ENCODE measurements at regions not wholly inside any gene's neighbourhood (a gene's known extent, or its start where the extent isn't known, plus 50 kb on each side); places are given as distances from the start of the nearest gene placed in this dataset.
A peak's percentile ranks its signal among the peaks of the same experiment; 100 is the strongest.

GRCh38 chr5:124803617-124804323 lies 57.3 kb upstream of the ZNF608 start:
- H3K9ac ChIP-seq (ENCODE audit: insufficient read depth in 1 of 2, low read length in 2 of 2), result no peak overlapping the region
- H3K9me3 ChIP-seq (ENCODE audit: control insufficient read depth in 4 of 4, insufficient read depth in 3 of 4, low read length in 3 of 4), result peaks cover 0 to under 1% (median 0%) of the 10 kb centered on the region in 4 donors
- H3K4me1 ChIP-seq (ENCODE audit: control insufficient read depth in 5 of 5, insufficient read depth in 5 of 5, low read length in 5 of 5), result peaks cover 1 to 22% (median 12%) of the 10 kb centered on the region in 5 donors
- TF ChIP-seq, protein P1, sequence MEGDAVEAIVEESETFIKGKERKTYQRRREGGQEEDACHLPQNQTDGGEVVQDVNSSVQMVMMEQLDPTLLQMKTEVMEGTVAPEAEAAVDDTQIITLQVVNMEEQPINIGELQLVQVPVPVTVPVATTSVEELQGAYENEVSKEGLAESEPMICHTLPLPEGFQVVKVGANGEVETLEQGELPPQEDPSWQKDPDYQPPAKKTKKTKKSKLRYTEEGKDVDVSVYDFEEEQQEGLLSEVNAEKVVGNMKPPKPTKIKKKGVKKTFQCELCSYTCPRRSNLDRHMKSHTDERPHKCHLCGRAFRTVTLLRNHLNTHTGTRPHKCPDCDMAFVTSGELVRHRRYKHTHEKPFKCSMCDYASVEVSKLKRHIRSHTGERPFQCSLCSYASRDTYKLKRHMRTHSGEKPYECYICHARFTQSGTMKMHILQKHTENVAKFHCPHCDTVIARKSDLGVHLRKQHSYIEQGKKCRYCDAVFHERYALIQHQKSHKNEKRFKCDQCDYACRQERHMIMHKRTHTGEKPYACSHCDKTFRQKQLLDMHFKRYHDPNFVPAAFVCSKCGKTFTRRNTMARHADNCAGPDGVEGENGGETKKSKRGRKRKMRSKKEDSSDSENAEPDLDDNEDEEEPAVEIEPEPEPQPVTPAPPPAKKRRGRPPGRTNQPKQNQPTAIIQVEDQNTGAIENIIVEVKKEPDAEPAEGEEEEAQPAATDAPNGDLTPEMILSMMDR (IDR thresholded peaks at IDR 0.05; ENCODE audit: control extremely low read depth, extremely low read depth), result no peak
- no peaks in the 10 kb centered on the region for H3K36me3 ChIP-seq (ENCODE audit: control insufficient read depth in 4 of 4, insufficient read depth in 4 of 4, low read length in 4 of 4)
- DNase-seq, result no peak
- no peak overlapping the region for H3K4me3 ChIP-seq
- H3K27me3 ChIP-seq (ENCODE audit: control insufficient read depth in 3 of 3, insufficient read depth in 3 of 3, low read length in 2 of 3), result no peaks in the 10 kb centered on the region
- 82% methylated on average over 3 of the region's 3 CpGs for WGBS, 2 donors
- ATAC-seq (ENCODE audit: insufficient read depth, low FRiP score), result no peak
- no peak overlapping the region for H3K27ac ChIP-seq (ENCODE audit: low read depth in 1 of 2, low read length in 1 of 2)

GRCh38 chr5:124806026-124806372 lies 59.6 kb upstream of the ZNF608 start:
- no peak for ATAC-seq (ENCODE audit: insufficient read depth, low FRiP score)
- Histone ChIP-seq H3K9ac (ENCODE audit: insufficient read depth in 1 of 2, low read length in 2 of 2) (no peak overlapping the region), H3K27me3 (ENCODE audit: control insufficient read depth in 3 of 3, insufficient read depth in 3 of 3, low read length in 2 of 3) (no peaks in the 10 kb centered on the region), H3K9me3 (ENCODE audit: control insufficient read depth in 4 of 4, insufficient read depth in 3 of 4, low read length in 3 of 4) (peaks cover 0 to 3% (median 0%) of the 10 kb centered on the region in 4 donors), H3K27ac (ENCODE audit: low read depth in 1 of 2, low read length in 1 of 2) (no peak overlapping the region), H3K4me3 (no peak overlapping the region), H3K36me3 (ENCODE audit: control insufficient read depth in 4 of 4, insufficient read depth in 4 of 4, low read length in 4 of 4) (no peaks in the 10 kb centered on the region), H3K4me1 (ENCODE audit: control insufficient read depth in 5 of 5, insufficient read depth in 5 of 5, low read length in 5 of 5) (peaks cover 3 to 22% (median 12%) of the 10 kb centered on the region in 5 donors)
- TF ChIP-seq, protein P1 (IDR thresholded peaks at IDR 0.05; ENCODE audit: control extremely low read depth, extremely low read depth), result no peak
- DNase-seq, result no peak
- WGBS, 2 donors, result 80 to 96% methylated on average over 1 of the region's 1 CpG

DNA sequence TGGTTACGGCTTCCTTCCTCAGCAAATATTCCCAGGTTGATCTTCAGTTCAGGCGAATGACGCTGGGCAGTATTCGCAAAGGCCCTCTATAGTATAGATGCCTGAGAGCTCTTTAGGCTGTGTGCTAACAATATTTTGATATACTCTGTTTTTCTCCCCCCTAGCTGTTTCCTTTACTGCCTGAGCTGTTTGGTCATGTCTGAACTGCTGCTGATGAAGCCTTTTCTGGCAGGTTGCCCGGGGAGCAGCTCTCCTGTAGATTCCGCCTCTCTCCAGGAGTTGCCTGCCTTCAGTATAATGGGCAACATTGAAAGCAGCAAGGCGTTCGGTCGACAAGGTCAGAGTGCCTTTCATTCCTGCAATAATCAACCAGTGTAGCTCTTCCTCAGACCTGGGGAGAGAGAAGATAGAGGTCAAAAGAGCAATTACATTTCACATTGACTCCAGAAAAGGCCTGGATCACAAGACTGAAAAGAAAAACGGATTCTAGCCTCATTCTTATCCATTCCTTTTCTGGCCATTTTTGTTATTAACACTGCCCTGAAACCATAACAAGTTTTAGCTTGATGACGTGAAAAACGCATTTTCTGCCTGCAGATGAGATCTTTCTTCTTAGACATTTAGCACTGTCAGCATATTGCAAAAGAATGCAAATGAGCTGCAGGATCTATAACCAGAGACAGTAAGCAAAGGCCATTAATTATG lies 60.1 kb upstream of the ZNF608 start:
- DNase-seq (peak; percentile 88 to 94 (median 90)), ATAC-seq (ENCODE audit: insufficient read depth, low FRiP score) (peak; percentile 62)
- H3K4me3 ChIP-seq, result no peak overlapping the region
- H3K9me3 ChIP-seq (ENCODE audit: control insufficient read depth in 4 of 4, insufficient read depth in 3 of 4, low read length in 3 of 4), result peaks cover 0 to 5% (median 0%) of the 10 kb centered on the region in 4 donors
- H3K36me3 ChIP-seq (ENCODE audit: control insufficient read depth in 4 of 4, insufficient read depth in 4 of 4, low read length in 4 of 4), result no peaks in the 10 kb centered on the region
- no peak overlapping the region for H3K27ac ChIP-seq (ENCODE audit: low read depth in 1 of 2, low read length in 1 of 2)
- H3K27me3 ChIP-seq (ENCODE audit: control insufficient read depth in 3 of 3, insufficient read depth in 3 of 3, low read length in 2 of 3), result no peaks in the 10 kb centered on the region
- TF ChIP-seq, protein P1 (IDR thresholded peaks at IDR 0.05; ENCODE audit: control extremely low read depth, extremely low read depth), result no peak
- peaks cover 3 to 22% (median 12%) of the 10 kb centered on the region in 5 donors for H3K4me1 ChIP-seq (ENCODE audit: control insufficient read depth in 5 of 5, insufficient read depth in 5 of 5, low read length in 5 of 5)
- peak overlapping the region in 1 of 2 donors; percentile 46 for H3K9ac ChIP-seq (ENCODE audit: insufficient read depth in 1 of 2, low read length in 2 of 2)
- WGBS, 2 donors, result 41 to 51% methylated on average over 12 of the region's 12 CpGs

All from lung (tissue), 11 donors.